ENCODE measurements at regions not wholly inside any gene's neighbourhood (a gene's known extent, or its start where the extent isn't known, plus 50 kb on each side); places are given as distances from the start of the nearest gene placed in this dataset.
"Not testable (repeated sequence)": the region's sequence is repeated elsewhere in the genome, so short reads cannot be mapped to it uniquely, and the experiment has no call there.

- Histone ChIP-seq H3K4me3 (ENCODE audit: insufficient read depth, low read depth, low read length, poor library complexity, severe bottlenecking) (no peak overlapping the region), H3K36me3 (ENCODE audit: control insufficient read depth, insufficient read depth, low read length) (no peaks in the 10 kb centered on the region), H3K27me3 (replicated peaks; ENCODE audit: control insufficient read depth, insufficient read depth, low read length, poor library complexity, severe bottlenecking) (no peaks in the 10 kb centered on the region), H3K27ac (ENCODE audit: insufficient read depth, low read length, poor library complexity, severe bottlenecking) (no peak overlapping the region), H3K9me3 (ENCODE audit: control insufficient read depth, low read length) (no peaks in the 10 kb centered on the region), H3K4me1 (ENCODE audit: control insufficient read depth, insufficient read depth, low read length, poor library complexity, severe bottlenecking) (no peaks in the 10 kb centered on the region)
- no peak for DNase-seq
Observed at GRCh38 chr10:94230134-94230785, 132.5 kb downstream of the NOC3L start.

GRCh38 chr10:94232711-94233383 lies 129.9 kb downstream of the NOC3L start:
- Histone ChIP-seq H3K27ac (ENCODE audit: insufficient read depth, low read length, poor library complexity, severe bottlenecking) (no peak overlapping the region), H3K27me3 (replicated peaks; ENCODE audit: control insufficient read depth, insufficient read depth, low read length, poor library complexity, severe bottlenecking) (no peaks in the 10 kb centered on the region), H3K4me1 (ENCODE audit: control insufficient read depth, insufficient read depth, low read length, poor library complexity, severe bottlenecking) (no peaks in the 10 kb centered on the region), H3K4me3 (ENCODE audit: insufficient read depth, low read depth, low read length, poor library complexity, severe bottlenecking) (no peak overlapping the region), H3K9me3 (ENCODE audit: control insufficient read depth, low read length) (no peaks in the 10 kb centered on the region), H3K36me3 (ENCODE audit: control insufficient read depth, insufficient read depth, low read length) (no peaks in the 10 kb centered on the region)
- DNase-seq: no peak

GRCh38 chr10:94235461-94235860 lies 127.3 kb downstream of the NOC3L start:
- H3K4me1 ChIP-seq (ENCODE audit: control insufficient read depth, insufficient read depth, low read length, poor library complexity, severe bottlenecking): no peaks in the 10 kb centered on the region
- no peaks in the 10 kb centered on the region for H3K9me3 ChIP-seq (ENCODE audit: control insufficient read depth, low read length)
- H3K27me3 ChIP-seq (replicated peaks; ENCODE audit: control insufficient read depth, insufficient read depth, low read length, poor library complexity, severe bottlenecking): no peaks in the 10 kb centered on the region
- no peak overlapping the region for H3K4me3 ChIP-seq (ENCODE audit: insufficient read depth, low read depth, low read length, poor library complexity, severe bottlenecking)
- DNase-seq: no peak
- H3K36me3 ChIP-seq (ENCODE audit: control insufficient read depth, insufficient read depth, low read length): no peaks in the 10 kb centered on the region
- H3K27ac ChIP-seq (ENCODE audit: insufficient read depth, low read length, poor library complexity, severe bottlenecking): no peak overlapping the region

- Histone ChIP-seq H3K27ac (ENCODE audit: insufficient read depth, low read length, poor library complexity, severe bottlenecking) (no peak overlapping the region), H3K36me3 (ENCODE audit: control insufficient read depth, insufficient read depth, low read length) (no peaks in the 10 kb centered on the region), H3K27me3 (replicated peaks; ENCODE audit: control insufficient read depth, insufficient read depth, low read length, poor library complexity, severe bottlenecking) (no peaks in the 10 kb centered on the region), H3K9me3 (ENCODE audit: control insufficient read depth, low read length) (no peaks in the 10 kb centered on the region), H3K4me1 (ENCODE audit: control insufficient read depth, insufficient read depth, low read length, poor library complexity, severe bottlenecking) (no peaks in the 10 kb centered on the region), H3K4me3 (ENCODE audit: insufficient read depth, low read depth, low read length, poor library complexity, severe bottlenecking) (no peak overlapping the region)
- no peak for DNase-seq
Observed at GRCh38 chr10:94238006-94238617, 124.6 kb downstream of the NOC3L start.

GRCh38 chr10:94239696-94240095 lies 123.0 kb downstream of the NOC3L start:
- Histone ChIP-seq H3K9me3 (ENCODE audit: control insufficient read depth, low read length) (no peaks in the 10 kb centered on the region), H3K27ac (ENCODE audit: insufficient read depth, low read length, poor library complexity, severe bottlenecking) (no peak overlapping the region), H3K27me3 (replicated peaks; ENCODE audit: control insufficient read depth, insufficient read depth, low read length, poor library complexity, severe bottlenecking) (no peaks in the 10 kb centered on the region), H3K4me3 (ENCODE audit: insufficient read depth, low read depth, low read length, poor library complexity, severe bottlenecking) (no peak overlapping the region), H3K4me1 (ENCODE audit: control insufficient read depth, insufficient read depth, low read length, poor library complexity, severe bottlenecking) (no peaks in the 10 kb centered on the region), H3K36me3 (ENCODE audit: control insufficient read depth, insufficient read depth, low read length) (no peaks in the 10 kb centered on the region)
- DNase-seq: no peak

GRCh38 chr10:94240491-94240890 lies 122.2 kb downstream of the NOC3L start:
- DNase-seq: no peak
- no peaks in the 10 kb centered on the region for H3K27me3 ChIP-seq (replicated peaks; ENCODE audit: control insufficient read depth, insufficient read depth, low read length, poor library complexity, severe bottlenecking)
- H3K27ac ChIP-seq (ENCODE audit: insufficient read depth, low read length, poor library complexity, severe bottlenecking): no peak overlapping the region
- no peaks in the 10 kb centered on the region for H3K36me3 ChIP-seq (ENCODE audit: control insufficient read depth, insufficient read depth, low read length)
- H3K4me1 ChIP-seq (ENCODE audit: control insufficient read depth, insufficient read depth, low read length, poor library complexity, severe bottlenecking): no peaks in the 10 kb centered on the region
- H3K9me3 ChIP-seq (ENCODE audit: control insufficient read depth, low read length): no peaks in the 10 kb centered on the region
- H3K4me3 ChIP-seq (ENCODE audit: insufficient read depth, low read depth, low read length, poor library complexity, severe bottlenecking): no peak overlapping the region

GRCh38 chr10:94240901-94241300 lies 121.8 kb downstream of the NOC3L start:
- Histone ChIP-seq H3K36me3 (ENCODE audit: control insufficient read depth, insufficient read depth, low read length) (no peaks in the 10 kb centered on the region), H3K27me3 (replicated peaks; ENCODE audit: control insufficient read depth, insufficient read depth, low read length, poor library complexity, severe bottlenecking) (no peaks in the 10 kb centered on the region), H3K4me3 (ENCODE audit: insufficient read depth, low read depth, low read length, poor library complexity, severe bottlenecking) (no peak overlapping the region), H3K4me1 (ENCODE audit: control insufficient read depth, insufficient read depth, low read length, poor library complexity, severe bottlenecking) (no peaks in the 10 kb centered on the region), H3K9me3 (ENCODE audit: control insufficient read depth, low read length) (no peaks in the 10 kb centered on the region), H3K27ac (ENCODE audit: insufficient read depth, low read length, poor library complexity, severe bottlenecking) (no peak overlapping the region)
- no peak for DNase-seq

GRCh38 chr10:94251098-94251497 lies 111.6 kb downstream of the NOC3L start:
- no peaks in the 10 kb centered on the region for H3K9me3 ChIP-seq (ENCODE audit: control insufficient read depth, low read length)
- DNase-seq: no peak
- H3K4me1 ChIP-seq (ENCODE audit: control insufficient read depth, insufficient read depth, low read length, poor library complexity, severe bottlenecking): no peaks in the 10 kb centered on the region
- H3K27me3 ChIP-seq (replicated peaks; ENCODE audit: control insufficient read depth, insufficient read depth, low read length, poor library complexity, severe bottlenecking): no peaks in the 10 kb centered on the region
- H3K27ac ChIP-seq (ENCODE audit: insufficient read depth, low read length, poor library complexity, severe bottlenecking): no peak overlapping the region
- no peak overlapping the region for H3K4me3 ChIP-seq (ENCODE audit: insufficient read depth, low read depth, low read length, poor library complexity, severe bottlenecking)
- no peaks in the 10 kb centered on the region for H3K36me3 ChIP-seq (ENCODE audit: control insufficient read depth, insufficient read depth, low read length)

- no peak for DNase-seq
- Histone ChIP-seq H3K9me3 (ENCODE audit: control insufficient read depth, low read length) (no peaks in the 10 kb centered on the region), H3K27me3 (replicated peaks; ENCODE audit: control insufficient read depth, insufficient read depth, low read length, poor library complexity, severe bottlenecking) (no peaks in the 10 kb centered on the region), H3K27ac (ENCODE audit: insufficient read depth, low read length, poor library complexity, severe bottlenecking) (no peak overlapping the region), H3K36me3 (ENCODE audit: control insufficient read depth, insufficient read depth, low read length) (no peaks in the 10 kb centered on the region), H3K4me1 (ENCODE audit: control insufficient read depth, insufficient read depth, low read length, poor library complexity, severe bottlenecking) (no peaks in the 10 kb centered on the region), H3K4me3 (ENCODE audit: insufficient read depth, low read depth, low read length, poor library complexity, severe bottlenecking) (no peak overlapping the region)
Observed at GRCh38 chr10:94251568-94251967, 111.2 kb downstream of the NOC3L start.

GRCh38 chr10:94257407-94257806 lies 105.3 kb downstream of the NOC3L start:
- not testable (repeated sequence) for H3K4me1 ChIP-seq (ENCODE audit: control insufficient read depth, insufficient read depth, low read length, poor library complexity, severe bottlenecking); DNase-seq; H3K27me3 ChIP-seq (replicated peaks; ENCODE audit: control insufficient read depth, insufficient read depth, low read length, poor library complexity, severe bottlenecking); H3K4me3 ChIP-seq (ENCODE audit: insufficient read depth, low read depth, low read length, poor library complexity, severe bottlenecking); H3K9me3 ChIP-seq (ENCODE audit: control insufficient read depth, low read length); H3K36me3 ChIP-seq (ENCODE audit: control insufficient read depth, insufficient read depth, low read length); H3K27ac ChIP-seq (ENCODE audit: insufficient read depth, low read length, poor library complexity, severe bottlenecking)
